ENCODE measurements at regions not wholly inside any gene's neighbourhood (a gene's known extent, or its start where the extent isn't known, plus 50 kb on each side); places are given as distances from the start of the nearest gene placed in this dataset.

DNA sequence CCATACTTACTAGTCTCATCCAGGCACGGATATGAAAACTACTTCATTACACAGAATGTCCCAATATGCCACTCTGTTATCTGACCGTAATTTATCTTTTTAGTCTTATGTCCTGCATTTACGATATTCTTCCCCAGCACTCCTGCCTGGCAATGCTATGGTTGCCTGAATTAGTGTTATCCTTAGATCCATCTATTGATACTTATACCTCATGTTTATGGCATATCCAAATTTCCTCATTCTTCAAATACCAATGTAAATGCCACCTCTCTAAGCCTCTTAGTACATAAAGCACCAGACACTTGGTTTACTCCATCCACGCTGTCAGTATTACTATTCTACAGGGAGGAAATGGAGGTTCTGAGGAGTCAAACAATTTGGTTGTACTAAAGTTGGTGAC lies 507.8 kb upstream of the NMUR2 start:
- no peaks in the 10 kb centered on the region for H3K79me2 ChIP-seq (ENCODE audit: insufficient read depth, low read depth)
- no peak overlapping the region for H3K9ac ChIP-seq
- H3K27me3 ChIP-seq (ENCODE audit: insufficient read depth, low read depth), result no peaks in the 10 kb centered on the region
- H2AFZ ChIP-seq (ENCODE audit: low read depth), result no peak overlapping the region
- H3K4me1 ChIP-seq (ENCODE audit: low read depth, poor library complexity, severe bottlenecking), result no peaks in the 10 kb centered on the region
- H3K27ac ChIP-seq, result no peak overlapping the region
- H3K36me3 ChIP-seq (ENCODE audit: insufficient read depth), result no peaks in the 10 kb centered on the region
- TF ChIP-seq, protein P1, sequence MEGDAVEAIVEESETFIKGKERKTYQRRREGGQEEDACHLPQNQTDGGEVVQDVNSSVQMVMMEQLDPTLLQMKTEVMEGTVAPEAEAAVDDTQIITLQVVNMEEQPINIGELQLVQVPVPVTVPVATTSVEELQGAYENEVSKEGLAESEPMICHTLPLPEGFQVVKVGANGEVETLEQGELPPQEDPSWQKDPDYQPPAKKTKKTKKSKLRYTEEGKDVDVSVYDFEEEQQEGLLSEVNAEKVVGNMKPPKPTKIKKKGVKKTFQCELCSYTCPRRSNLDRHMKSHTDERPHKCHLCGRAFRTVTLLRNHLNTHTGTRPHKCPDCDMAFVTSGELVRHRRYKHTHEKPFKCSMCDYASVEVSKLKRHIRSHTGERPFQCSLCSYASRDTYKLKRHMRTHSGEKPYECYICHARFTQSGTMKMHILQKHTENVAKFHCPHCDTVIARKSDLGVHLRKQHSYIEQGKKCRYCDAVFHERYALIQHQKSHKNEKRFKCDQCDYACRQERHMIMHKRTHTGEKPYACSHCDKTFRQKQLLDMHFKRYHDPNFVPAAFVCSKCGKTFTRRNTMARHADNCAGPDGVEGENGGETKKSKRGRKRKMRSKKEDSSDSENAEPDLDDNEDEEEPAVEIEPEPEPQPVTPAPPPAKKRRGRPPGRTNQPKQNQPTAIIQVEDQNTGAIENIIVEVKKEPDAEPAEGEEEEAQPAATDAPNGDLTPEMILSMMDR (conservative IDR thresholded peaks at IDR 0.05; ENCODE audit: low read depth, low read length), result no peak
- no peak overlapping the region for H3K4me2 ChIP-seq
- H3K4me3 ChIP-seq (IDR thresholded peaks at IDR 0.05; ENCODE audit: insufficient read depth, low read depth, low read length), result no peak overlapping the region
- no peaks in the 10 kb centered on the region for H4K20me1 ChIP-seq (ENCODE audit: insufficient read depth)

DNA sequence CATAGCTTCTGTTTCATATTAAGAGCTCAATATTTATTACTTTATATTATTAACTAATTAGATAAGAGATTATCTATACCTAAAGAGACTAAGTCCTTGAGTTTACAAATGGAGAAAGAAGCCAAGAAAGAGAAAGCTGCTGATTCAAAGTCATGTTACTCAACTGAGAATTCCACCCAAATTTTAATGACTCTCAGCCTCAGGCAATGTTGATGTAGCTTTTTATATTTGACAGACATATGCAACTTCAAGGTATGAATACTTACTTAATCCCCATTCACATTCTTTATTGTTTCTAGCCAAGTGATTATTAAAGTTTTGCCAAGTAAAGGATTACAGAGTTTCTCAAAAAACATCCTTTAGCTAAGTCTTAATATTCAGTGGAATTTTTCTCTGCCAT lies 527.5 kb upstream of the NMUR2 start:
- H3K4me2 ChIP-seq, result no peak overlapping the region

DNA sequence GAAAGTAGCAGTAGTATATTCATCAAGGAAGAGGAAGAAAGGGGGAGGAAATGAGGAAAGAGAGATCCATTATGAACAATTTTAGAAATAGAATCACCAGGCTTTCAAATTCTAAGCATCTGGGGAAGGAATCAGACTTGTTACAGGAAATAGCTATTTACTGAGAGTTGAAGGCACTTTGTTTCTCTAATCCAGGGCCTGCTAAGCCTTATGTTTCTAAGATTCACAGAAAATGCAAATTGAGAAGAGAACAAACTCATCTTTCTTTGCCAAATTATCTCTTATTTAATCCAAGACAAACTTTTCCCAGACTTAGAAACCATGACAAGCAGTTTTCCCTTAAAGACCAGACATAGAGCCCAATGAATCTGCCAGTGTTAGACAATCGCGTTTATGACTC lies 528.0 kb upstream of the NMUR2 start:
- H3K4me2 ChIP-seq, result no peak overlapping the region
- no peaks in the 10 kb centered on the region for H3K27me3 ChIP-seq (ENCODE audit: insufficient read depth, low read depth)
- no peaks in the 10 kb centered on the region for H3K36me3 ChIP-seq (ENCODE audit: insufficient read depth)
- H4K20me1 ChIP-seq (ENCODE audit: insufficient read depth), result no peaks in the 10 kb centered on the region
- H3K27ac ChIP-seq, result no peak overlapping the region
- H3K79me2 ChIP-seq (ENCODE audit: insufficient read depth, low read depth), result no peaks in the 10 kb centered on the region
- no peak overlapping the region for H2AFZ ChIP-seq (ENCODE audit: low read depth)
- TF ChIP-seq, protein P1 (conservative IDR thresholded peaks at IDR 0.05; ENCODE audit: low read depth, low read length), result no peak
- no peak overlapping the region for H3K4me3 ChIP-seq (IDR thresholded peaks at IDR 0.05; ENCODE audit: insufficient read depth, low read depth, low read length)
- no peaks in the 10 kb centered on the region for H3K4me1 ChIP-seq (ENCODE audit: low read depth, poor library complexity, severe bottlenecking)
- H3K9ac ChIP-seq, result no peak overlapping the region

More for the DNA sequence above, 527.5 kb upstream of the NMUR2 start:
- Histone ChIP-seq H3K36me3 (ENCODE audit: insufficient read depth) (no peaks in the 10 kb centered on the region), H3K9ac (no peak overlapping the region), H3K27ac (no peak overlapping the region), H4K20me1 (ENCODE audit: insufficient read depth) (no peaks in the 10 kb centered on the region), H3K27me3 (ENCODE audit: insufficient read depth, low read depth) (no peaks in the 10 kb centered on the region), H3K4me3 (IDR thresholded peaks at IDR 0.05; ENCODE audit: insufficient read depth, low read depth, low read length) (no peak overlapping the region), H3K79me2 (ENCODE audit: insufficient read depth, low read depth) (no peaks in the 10 kb centered on the region), H2AFZ (ENCODE audit: low read depth) (no peak overlapping the region), H3K4me1 (ENCODE audit: low read depth, poor library complexity, severe bottlenecking) (no peaks in the 10 kb centered on the region)
- TF ChIP-seq, protein P1 (conservative IDR thresholded peaks at IDR 0.05; ENCODE audit: low read depth, low read length), result no peak

DNA sequence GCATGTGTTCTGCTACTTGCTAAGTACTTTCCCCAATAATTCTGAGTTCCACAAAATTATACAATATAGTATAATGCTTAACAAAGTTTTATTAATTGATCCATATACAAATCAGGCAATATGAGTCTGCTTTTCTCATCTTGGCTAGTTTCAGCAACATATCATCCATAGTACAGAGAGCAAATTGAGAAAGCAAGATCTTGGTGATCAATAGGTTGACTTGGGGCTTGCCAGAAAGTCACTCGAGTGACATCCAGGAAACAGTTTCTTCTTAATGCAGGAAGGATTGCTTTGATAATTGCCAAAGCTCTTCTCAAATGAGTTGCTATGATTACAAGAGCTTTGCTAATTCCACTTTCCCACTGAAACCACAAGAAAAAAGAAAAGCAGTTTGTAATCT lies 533.6 kb upstream of the NMUR2 start:
- no peaks in the 10 kb centered on the region for H3K4me1 ChIP-seq (ENCODE audit: low read depth, poor library complexity, severe bottlenecking)
- H2AFZ ChIP-seq (ENCODE audit: low read depth), result no peak overlapping the region
- no peak overlapping the region for H3K4me3 ChIP-seq (IDR thresholded peaks at IDR 0.05; ENCODE audit: insufficient read depth, low read depth, low read length)
- H3K36me3 ChIP-seq (ENCODE audit: insufficient read depth), result no peaks in the 10 kb centered on the region
- TF ChIP-seq, protein P1 (conservative IDR thresholded peaks at IDR 0.05; ENCODE audit: low read depth, low read length), result no peak
- H3K27ac ChIP-seq, result no peak overlapping the region
- H3K9ac ChIP-seq, result no peak overlapping the region
- no peaks in the 10 kb centered on the region for H3K79me2 ChIP-seq (ENCODE audit: insufficient read depth, low read depth)
- H3K27me3 ChIP-seq (ENCODE audit: insufficient read depth, low read depth), result no peaks in the 10 kb centered on the region
- H3K4me2 ChIP-seq, result no peak overlapping the region
- no peaks in the 10 kb centered on the region for H4K20me1 ChIP-seq (ENCODE audit: insufficient read depth)
